Suprapubic skin (tissue), 4 donors: ENCODE measurements at regions not wholly inside any gene's neighbourhood (a gene's known extent, or its start where the extent isn't known, plus 50 kb on each side); places are given as distances from the start of the nearest gene placed in this dataset.

ENCODE experiments used
- CTCF ChIP-seq, 2 donors: fragments of 200-600 bp in 1 of 2; fragments of 450-650 bp in 1 of 2; sonication (generic) in 1 of 2; IDR thresholded peaks; one replicate each; pipeline ENCODE4 v1.5.1; 2016 to 2019; ENCODE audit warnings: antibody characterized with exemption in 2 of 2, mild to moderate bottlenecking in 1 of 2, moderate library complexity in 1 of 2
- POLR2A ChIP-seq, 2 donors: fragments of 450-650 bp; IDR thresholded peaks; one replicate each; pipeline ENCODE4 v1.6.1; 2017; ENCODE audit warnings: antibody characterized with exemption in 2 of 2, mild to moderate bottlenecking in 2 of 2, moderate library complexity in 2 of 2
- POLR2AphosphoS5 ChIP-seq, 3 donors: sonication (generic); formaldehyde crosslinking; IDR thresholded peaks; one replicate each; pipeline ENCODE4 v1.6.1; 2017; ENCODE audit warnings: antibody characterized with exemption in 3 of 3

GRCh38 chr19:28322491-28322890 is 890.5 kb downstream of the UQCRFS1 start:
- no peak for TF ChIP-seq POLR2AphosphoS5 (IDR thresholded peaks at IDR 0.05)
- TF ChIP-seq POLR2A (IDR thresholded peaks at IDR 0.05), result no peak
- TF ChIP-seq CTCF (IDR thresholded peaks at IDR 0.05), result no peak
